GM12875 (cell line): ENCODE measurements at regions not wholly inside any gene's neighbourhood (a gene's known extent, or its start where the extent isn't known, plus 50 kb on each side); places are given as distances from the start of the nearest gene placed in this dataset.

Experiments used
- H3K4me3 ChIP-seq: one replicate; pipeline ENCODE4 v1.5.1; 2011; ENCODE audit warnings: low read depth, low read length, control low read depth
- CTCF ChIP-seq: IDR thresholded peaks from 2 replicates; pipeline ENCODE4 v1.5.1; 2011; ENCODE audit warnings: low read depth, mild to moderate bottlenecking, control low read depth, inconsistent platforms, low read length, moderate library complexity, borderline replicate concordance; ENCODE audit not compliant: insufficient read depth

- TF ChIP-seq CTCF, result no peak
- H3K4me3 ChIP-seq, result no peak overlapping the region
Measured at GRCh38 chr1:14110040-14110439, 410.1 kb downstream of the PRDM2 start.

- no peak for TF ChIP-seq CTCF
- no peak overlapping the region for H3K4me3 ChIP-seq
Measured at GRCh38 chr1:14111121-14111520, 411.1 kb downstream of the PRDM2 start.

- TF ChIP-seq CTCF, result no peak
- H3K4me3 ChIP-seq, result no peak overlapping the region
Measured at GRCh38 chr1:14112613-14113012, 412.6 kb downstream of the PRDM2 start.

- no peak for TF ChIP-seq CTCF
- H3K4me3 ChIP-seq, result no peak overlapping the region
Measured at GRCh38 chr1:14113271-14113670, 413.3 kb downstream of the PRDM2 start.

GRCh38 chr1:14113841-14114567, 414.0 kb downstream of the PRDM2 start:
- peak; percentile 54; the same call in 1 of the 2 replicates for TF ChIP-seq CTCF
- H3K4me3 ChIP-seq, result no peak overlapping the region

- no peak overlapping the region for H3K4me3 ChIP-seq
- no peak for TF ChIP-seq CTCF
Measured at GRCh38 chr1:14115976-14116375, 416.0 kb downstream of the PRDM2 start.

- TF ChIP-seq CTCF, result no peak
- no peak overlapping the region for H3K4me3 ChIP-seq
Measured at GRCh38 chr1:14117700-14118099, 417.7 kb downstream of the PRDM2 start.
